ENCODE measurements at regions not wholly inside any gene's neighbourhood (a gene's known extent, or its start where the extent isn't known, plus 50 kb on each side); places are given as distances from the start of the nearest gene placed in this dataset.

DNA sequence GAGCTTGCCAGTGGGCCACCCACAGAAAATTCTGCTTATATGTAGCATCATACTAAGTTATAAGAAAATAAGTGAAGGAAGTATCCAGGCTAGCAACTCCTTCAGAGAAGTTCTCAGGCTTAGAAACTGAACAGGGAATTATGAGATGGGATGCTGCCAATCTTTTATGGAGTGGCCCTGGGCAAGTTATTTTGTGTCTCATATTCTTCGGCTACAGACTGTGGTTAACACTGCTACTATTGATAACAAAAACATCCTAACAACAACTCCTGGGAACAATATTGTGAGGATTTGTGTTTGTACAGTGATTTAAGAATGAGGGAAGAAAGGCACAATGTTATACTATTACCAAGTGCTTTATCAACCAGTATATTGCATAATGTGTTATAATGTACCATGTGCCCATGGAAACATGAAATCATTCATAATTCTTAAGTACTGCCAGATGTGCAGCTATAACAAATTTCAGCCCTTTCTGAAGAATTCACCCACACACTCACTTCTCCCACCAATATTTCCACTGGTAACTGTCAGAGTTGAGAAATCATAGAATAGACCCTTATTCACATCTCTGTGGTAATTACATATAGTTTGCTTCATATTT, 113.3 kb upstream of the SOX5 start:
- H3K36me3 ChIP-seq = no peaks in the 10 kb centered on the region
- DNase-seq (no peak), ATAC-seq (no peak)
- no peak overlapping the region for H3K27ac ChIP-seq
- no peaks in the 10 kb centered on the region for H3K27me3 ChIP-seq (ENCODE audit: low read depth)
- TF ChIP-seq, protein P1, sequence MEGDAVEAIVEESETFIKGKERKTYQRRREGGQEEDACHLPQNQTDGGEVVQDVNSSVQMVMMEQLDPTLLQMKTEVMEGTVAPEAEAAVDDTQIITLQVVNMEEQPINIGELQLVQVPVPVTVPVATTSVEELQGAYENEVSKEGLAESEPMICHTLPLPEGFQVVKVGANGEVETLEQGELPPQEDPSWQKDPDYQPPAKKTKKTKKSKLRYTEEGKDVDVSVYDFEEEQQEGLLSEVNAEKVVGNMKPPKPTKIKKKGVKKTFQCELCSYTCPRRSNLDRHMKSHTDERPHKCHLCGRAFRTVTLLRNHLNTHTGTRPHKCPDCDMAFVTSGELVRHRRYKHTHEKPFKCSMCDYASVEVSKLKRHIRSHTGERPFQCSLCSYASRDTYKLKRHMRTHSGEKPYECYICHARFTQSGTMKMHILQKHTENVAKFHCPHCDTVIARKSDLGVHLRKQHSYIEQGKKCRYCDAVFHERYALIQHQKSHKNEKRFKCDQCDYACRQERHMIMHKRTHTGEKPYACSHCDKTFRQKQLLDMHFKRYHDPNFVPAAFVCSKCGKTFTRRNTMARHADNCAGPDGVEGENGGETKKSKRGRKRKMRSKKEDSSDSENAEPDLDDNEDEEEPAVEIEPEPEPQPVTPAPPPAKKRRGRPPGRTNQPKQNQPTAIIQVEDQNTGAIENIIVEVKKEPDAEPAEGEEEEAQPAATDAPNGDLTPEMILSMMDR (IDR thresholded peaks at IDR 0.05) = no peak
- H3K4me3 ChIP-seq = no peak overlapping the region
- intact Hi-C loops (cut with DNase I) = no loop called here
- H3K9me3 ChIP-seq = no peaks in the 10 kb centered on the region
- H3K4me1 ChIP-seq = no peaks in the 10 kb centered on the region

GRCh38 chr12:24060089-24060488, 110.6 kb upstream of the SOX5 start:
- Histone ChIP-seq H3K27ac (no peak overlapping the region), H3K4me1 (no peaks in the 10 kb centered on the region), H3K27me3 (ENCODE audit: low read depth) (no peaks in the 10 kb centered on the region), H3K9me3 (no peaks in the 10 kb centered on the region), H3K4me3 (no peak overlapping the region), H3K36me3 (no peaks in the 10 kb centered on the region)
- intact Hi-C loops (cut with DNase I) = no loop called here
- TF ChIP-seq, protein P1 (IDR thresholded peaks at IDR 0.05) = no peak
- DNase-seq = no peak
- ATAC-seq = no peak

DNA sequence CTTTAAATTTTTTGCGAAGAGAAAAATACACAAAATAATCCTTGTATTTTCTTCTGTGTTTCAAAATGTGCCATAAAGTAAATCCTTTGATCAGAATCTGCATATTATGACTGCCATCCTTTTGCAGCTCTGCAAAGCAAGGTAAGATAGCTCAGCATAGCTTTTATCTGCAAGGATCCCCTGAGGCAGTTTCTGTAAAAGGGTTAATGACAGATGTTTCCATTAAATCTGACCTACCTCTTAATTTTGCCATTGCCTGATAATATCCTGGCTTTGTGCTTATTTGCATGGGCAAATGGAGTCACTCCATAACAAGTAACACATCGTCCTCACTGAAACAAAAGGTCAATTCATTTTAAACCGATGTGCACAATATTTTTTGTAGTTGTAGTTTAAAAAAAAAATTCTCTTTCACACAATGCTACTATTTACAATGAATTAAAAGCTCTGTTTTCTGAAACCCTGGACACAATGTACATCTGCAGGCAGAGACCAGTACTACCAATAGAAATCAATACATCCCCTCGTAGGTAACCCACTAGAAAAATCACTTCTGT, 108.5 kb upstream of the SOX5 start:
- Histone ChIP-seq H3K4me1 (no peaks in the 10 kb centered on the region), H3K36me3 (no peaks in the 10 kb centered on the region), H3K27ac (no peak overlapping the region), H3K27me3 (ENCODE audit: low read depth) (no peaks in the 10 kb centered on the region), H3K9me3 (no peaks in the 10 kb centered on the region), H3K4me3 (no peak overlapping the region)
- DNase-seq (no peak), ATAC-seq (no peak)
- intact Hi-C loops (cut with DNase I) = no loop called here
- TF ChIP-seq, protein P1 (IDR thresholded peaks at IDR 0.05) = no peak

DNA sequence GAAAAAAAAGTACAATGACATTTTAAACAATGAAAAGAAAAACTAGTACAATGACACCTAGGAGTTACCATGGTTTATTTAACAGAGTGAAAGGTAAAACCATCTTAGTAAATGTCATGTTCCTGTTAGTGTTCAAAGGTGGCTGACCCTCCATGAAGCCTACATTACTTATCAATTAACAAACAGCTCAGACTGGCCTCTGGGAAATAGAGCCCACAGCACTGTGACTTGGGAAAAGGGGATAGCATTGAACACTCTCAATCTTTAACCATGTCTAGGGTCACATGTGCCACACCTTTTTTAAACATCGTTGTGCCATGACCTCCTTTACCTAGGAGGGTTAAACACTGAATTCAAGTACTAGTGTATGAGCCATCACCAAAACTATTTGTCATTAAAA, 106.3 kb upstream of the SOX5 start:
- Histone ChIP-seq H3K4me1 (no peaks in the 10 kb centered on the region), H3K27me3 (ENCODE audit: low read depth) (no peaks in the 10 kb centered on the region), H3K4me3 (no peak overlapping the region), H3K9me3 (no peaks in the 10 kb centered on the region), H3K27ac (no peak overlapping the region), H3K36me3 (no peaks in the 10 kb centered on the region)
- TF ChIP-seq, protein P1 (IDR thresholded peaks at IDR 0.05) = no peak
- DNase-seq = no peak
- intact Hi-C loops (cut with DNase I) = no loop called here
- ATAC-seq = no peak

- no peaks in the 10 kb centered on the region for H3K36me3 ChIP-seq
- intact Hi-C loops (cut with DNase I) = no loop called here
- TF ChIP-seq, protein P1 (IDR thresholded peaks at IDR 0.05) = no peak
- H3K4me1 ChIP-seq = no peaks in the 10 kb centered on the region
- H3K27ac ChIP-seq = no peak overlapping the region
- DNase-seq (no peak), ATAC-seq (no peak)
- no peak overlapping the region for H3K4me3 ChIP-seq
- H3K27me3 ChIP-seq (ENCODE audit: low read depth) = no peaks in the 10 kb centered on the region
- no peaks in the 10 kb centered on the region for H3K9me3 ChIP-seq
These were observed 104.9 kb upstream of the SOX5 start for GRCh38 chr12:24054416-24054815.

Measured in lower lobe of right lung (tissue), 2 donors.